ENCODE measurements at regions not wholly inside any gene's neighbourhood (a gene's known extent, or its start where the extent isn't known, plus 50 kb on each side); places are given as distances from the start of the nearest gene placed in this dataset.

GRCh38 chr3:107464037-107464436 lies 58.7 kb upstream of the BBX start (continued):
- TF ChIP-seq, protein P1, sequence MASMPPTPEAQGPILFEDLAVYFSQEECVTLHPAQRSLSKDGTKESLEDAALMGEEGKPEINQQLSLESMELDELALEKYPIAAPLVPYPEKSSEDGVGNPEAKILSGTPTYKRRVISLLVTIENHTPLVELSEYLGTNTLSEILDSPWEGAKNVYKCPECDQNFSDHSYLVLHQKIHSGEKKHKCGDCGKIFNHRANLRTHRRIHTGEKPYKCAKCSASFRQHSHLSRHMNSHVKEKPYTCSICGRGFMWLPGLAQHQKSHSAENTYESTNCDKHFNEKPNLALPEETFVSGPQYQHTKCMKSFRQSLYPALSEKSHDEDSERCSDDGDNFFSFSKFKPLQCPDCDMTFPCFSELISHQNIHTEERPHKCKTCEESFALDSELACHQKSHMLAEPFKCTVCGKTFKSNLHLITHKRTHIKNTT (CRISPR knock-in tag; IDR thresholded peaks at IDR 0.05): no peak
- no peak for TF ChIP-seq SALL1 (CRISPR knock-in tag; IDR thresholded peaks at IDR 0.05)
- TF ChIP-seq NFKBIZ (CRISPR knock-in tag; IDR thresholded peaks at IDR 0.05): no peak

GRCh38 chr3:107465064-107465631 lies 57.6 kb upstream of the BBX start:
- WGBS (ENCODE audit: low lambda C conversion rate): 31% methylated on average over 3 of the region's 3 CpGs
- Histone ChIP-seq H3K27me3 (ENCODE audit: control insufficient read depth in 1 of 2, insufficient read depth in 2 of 2, low read length in 2 of 2) (peaks cover 0 to 5% of the 10 kb centered on the region in 2 experiments; a peak in 1 of 5 replicates), H3K79me2 (ENCODE audit: insufficient read depth, low read length) (no peaks in the 10 kb centered on the region), H3K9me3 (ENCODE audit: low read length) (no peaks in the 10 kb centered on the region), H3K4me1 (ENCODE audit: insufficient read depth, low read length) (no peaks in the 10 kb centered on the region), H3K4me3 (replicated peaks in 1 of 3; ENCODE audit: insufficient read depth in 1 of 3, low read depth in 2 of 3, low read length in 3 of 3) (no peak overlapping the region), H2AFZ (ENCODE audit: low read length) (no peak overlapping the region), H3K27ac (ENCODE audit: extremely low read length, insufficient read depth, low read length) (no peak overlapping the region), H3K36me3 (replicated peaks in 1 of 2; ENCODE audit: control insufficient read depth in 1 of 2, insufficient read depth in 2 of 2, low read length in 2 of 2) (no peaks in the 10 kb centered on the region), H3K4me2 (ENCODE audit: low read depth, low read length) (no peak overlapping the region), H3K9ac (ENCODE audit: insufficient read depth, low read depth, low read length) (no peak overlapping the region), H4K20me1 (ENCODE audit: insufficient read depth, low read length) (no peaks in the 10 kb centered on the region)
- ATAC-seq: no peak
- POLR2A ChIA-PET: no interaction called here
- in situ Hi-C loops (cut with HindIII; ENCODE audit: extremely low pct_ligation_motif_present, low pct_unique_long_range_greater_than_20kb): no loop called here
- CTCF ChIA-PET (ENCODE audit: low intra/inter-chr PET ratio, low total read pairs): no interaction called here
- no peak for DNase-seq (ENCODE audit: low spot score)
- intact Hi-C loops (cut with micrococcal nuclease; ENCODE audit: unreplicated experiment): no loop called here
- BruUV-seq (replicated peaks): no TSS peak
- FAIRE-seq: no peak
- TF ChIP-seq ZC3H4 (CRISPR knock-in tag; IDR thresholded peaks at IDR 0.05; ENCODE audit: borderline replicate concordance) (no peak), ZNF326 (CRISPR knock-in tag; IDR thresholded peaks at IDR 0.05; ENCODE audit: borderline replicate concordance) (no peak), PITX1 (CRISPR knock-in tag; IDR thresholded peaks at IDR 0.05) (no peak), ZNF660 (CRISPR knock-in tag; IDR thresholded peaks at IDR 0.05; ENCODE audit: borderline replicate concordance, low read depth) (no peak), KLF6 (CRISPR knock-in tag; IDR thresholded peaks at IDR 0.05) (no peak), ZNF451 (CRISPR knock-in tag; IDR thresholded peaks at IDR 0.05) (no peak), SOX5 (CRISPR knock-in tag; IDR thresholded peaks at IDR 0.05; ENCODE audit: borderline replicate concordance) (no peak), IRF2 (CRISPR knock-in tag; IDR thresholded peaks at IDR 0.05) (no peak), ZSCAN29 (CRISPR knock-in tag; conservative IDR thresholded peaks at IDR 0.05) (no peak), NR2C2 (CRISPR knock-in tag; IDR thresholded peaks at IDR 0.05; ENCODE audit: borderline replicate concordance) (no peak), JUNB (CRISPR knock-in tag; IDR thresholded peaks at IDR 0.05; ENCODE audit: borderline replicate concordance) (no peak), CBFB (CRISPR knock-in tag; IDR thresholded peaks at IDR 0.05) (no peak), ZNF251 (CRISPR knock-in tag; IDR thresholded peaks at IDR 0.05) (no peak), ZNF670 (CRISPR knock-in tag; IDR thresholded peaks at IDR 0.05; ENCODE audit: borderline replicate concordance) (no peak)
- TF ChIP-seq, protein P2, sequence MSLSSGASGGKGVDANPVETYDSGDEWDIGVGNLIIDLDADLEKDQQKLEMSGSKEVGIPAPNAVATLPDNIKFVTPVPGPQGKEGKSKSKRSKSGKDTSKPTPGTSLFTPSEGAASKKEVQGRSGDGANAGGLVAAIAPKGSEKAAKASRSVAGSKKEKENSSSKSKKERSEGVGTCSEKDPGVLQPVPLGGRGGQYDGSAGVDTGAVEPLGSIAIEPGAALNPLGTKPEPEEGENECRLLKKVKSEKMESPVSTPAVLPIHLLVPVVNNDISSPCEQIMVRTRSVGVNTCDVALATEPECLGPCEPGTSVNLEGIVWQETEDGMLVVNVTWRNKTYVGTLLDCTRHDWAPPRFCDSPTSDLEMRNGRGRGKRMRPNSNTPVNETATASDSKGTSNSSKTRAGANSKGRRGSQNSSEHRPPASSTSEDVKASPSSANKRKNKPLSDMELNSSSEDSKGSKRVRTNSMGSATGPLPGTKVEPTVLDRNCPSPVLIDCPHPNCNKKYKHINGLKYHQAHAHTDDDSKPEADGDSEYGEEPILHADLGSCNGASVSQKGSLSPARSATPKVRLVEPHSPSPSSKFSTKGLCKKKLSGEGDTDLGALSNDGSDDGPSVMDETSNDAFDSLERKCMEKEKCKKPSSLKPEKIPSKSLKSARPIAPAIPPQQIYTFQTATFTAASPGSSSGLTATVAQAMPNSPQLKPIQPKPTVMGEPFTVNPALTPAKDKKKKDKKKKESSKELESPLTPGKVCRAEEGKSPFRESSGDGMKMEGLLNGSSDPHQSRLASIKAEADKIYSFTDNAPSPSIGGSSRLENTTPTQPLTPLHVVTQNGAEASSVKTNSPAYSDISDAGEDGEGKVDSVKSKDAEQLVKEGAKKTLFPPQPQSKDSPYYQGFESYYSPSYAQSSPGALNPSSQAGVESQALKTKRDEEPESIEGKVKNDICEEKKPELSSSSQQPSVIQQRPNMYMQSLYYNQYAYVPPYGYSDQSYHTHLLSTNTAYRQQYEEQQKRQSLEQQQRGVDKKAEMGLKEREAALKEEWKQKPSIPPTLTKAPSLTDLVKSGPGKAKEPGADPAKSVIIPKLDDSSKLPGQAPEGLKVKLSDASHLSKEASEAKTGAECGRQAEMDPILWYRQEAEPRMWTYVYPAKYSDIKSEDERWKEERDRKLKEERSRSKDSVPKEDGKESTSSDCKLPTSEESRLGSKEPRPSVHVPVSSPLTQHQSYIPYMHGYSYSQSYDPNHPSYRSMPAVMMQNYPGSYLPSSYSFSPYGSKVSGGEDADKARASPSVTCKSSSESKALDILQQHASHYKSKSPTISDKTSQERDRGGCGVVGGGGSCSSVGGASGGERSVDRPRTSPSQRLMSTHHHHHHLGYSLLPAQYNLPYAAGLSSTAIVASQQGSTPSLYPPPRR (CRISPR knock-in tag; IDR thresholded peaks at IDR 0.05; ENCODE audit: borderline replicate concordance): no peak
- TF ChIP-seq, protein P3, sequence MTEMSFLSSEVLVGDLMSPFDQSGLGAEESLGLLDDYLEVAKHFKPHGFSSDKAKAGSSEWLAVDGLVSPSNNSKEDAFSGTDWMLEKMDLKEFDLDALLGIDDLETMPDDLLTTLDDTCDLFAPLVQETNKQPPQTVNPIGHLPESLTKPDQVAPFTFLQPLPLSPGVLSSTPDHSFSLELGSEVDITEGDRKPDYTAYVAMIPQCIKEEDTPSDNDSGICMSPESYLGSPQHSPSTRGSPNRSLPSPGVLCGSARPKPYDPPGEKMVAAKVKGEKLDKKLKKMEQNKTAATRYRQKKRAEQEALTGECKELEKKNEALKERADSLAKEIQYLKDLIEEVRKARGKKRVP (CRISPR knock-in tag; IDR thresholded peaks at IDR 0.05): no peak
